Ectodermal cell (in vitro differentiated cells): ENCODE measurements at regions not wholly inside any gene's neighbourhood (a gene's known extent, or its start where the extent isn't known, plus 50 kb on each side); places are given as distances from the start of the nearest gene placed in this dataset.

ENCODE experiments used
- H3K27ac ChIP-seq: 2 replicates; pipeline ENCODE4 v1.7.0; 2013; ENCODE audit warnings: mild to moderate bottlenecking, low read depth, low read length; ENCODE audit not compliant: insufficient read depth, poor library complexity, severe bottlenecking
- H3K27me3 ChIP-seq: 2 replicates; pipeline ENCODE4 v1.7.0; 2013; ENCODE audit warnings: mild to moderate bottlenecking, low read length; ENCODE audit not compliant: insufficient read depth, control insufficient read depth, poor library complexity, severe bottlenecking
- H3K36me3 ChIP-seq: one replicate; pipeline ENCODE4 v1.7.0; 2013; ENCODE audit warnings: low read length; ENCODE audit not compliant: control insufficient read depth, insufficient read depth
- H3K4me1 ChIP-seq: one replicate; pipeline ENCODE4 v1.7.0; 2013; ENCODE audit warnings: low read length; ENCODE audit not compliant: control insufficient read depth, insufficient read depth
- H3K4me3 ChIP-seq: 2 replicates; pipeline ENCODE4 v1.7.0; 2013; ENCODE audit warnings: low read depth, low read length, control low read depth; ENCODE audit not compliant: insufficient read depth
- H3K9me3 ChIP-seq: 2 replicates; pipeline ENCODE4 v1.7.0; 2013; ENCODE audit warnings: mild to moderate bottlenecking, low read length, moderate library complexity; ENCODE audit not compliant: control insufficient read depth
- WGBS, 2 experiments: methylation state at CpG; one replicate each; pipeline ENCODE4 v1.1.7; 2013; ENCODE audit warnings: missing lambda C conversion rate in 2 of 2; 5-methylcytosine and 5-hydroxymethylcytosine counted together

- Histone ChIP-seq H3K9me3 (no peaks in the 10 kb centered on the region), H3K4me3 (peak overlapping the region; percentile 73), H3K36me3 (no peaks in the 10 kb centered on the region), H3K27ac (no peak overlapping the region), H3K4me1 (peaks cover 10% of the 10 kb centered on the region), H3K27me3 (peaks cover 72% of the 10 kb centered on the region)
- WGBS, 2 experiments, result 0 to 1% methylated on average over 58 of the region's 58 CpGs
Measured at GRCh38 chr12:107317751-107318555, 224.6 kb upstream of the CRY1 start.

GRCh38 chr12:107318556-107318805, 225.1 kb upstream of the CRY1 start:
- WGBS, 2 experiments, result 0% methylated on average over 19 of the region's 19 CpGs
- peaks cover 77% of the 10 kb centered on the region for H3K27me3 ChIP-seq
- H3K36me3 ChIP-seq, result no peaks in the 10 kb centered on the region
- H3K27ac ChIP-seq, result no peak overlapping the region
- no peaks in the 10 kb centered on the region for H3K9me3 ChIP-seq
- H3K4me1 ChIP-seq, result peaks cover 10% of the 10 kb centered on the region
- peak overlapping the region; percentile 73 for H3K4me3 ChIP-seq

GRCh38 chr12:107318806-107319532, 225.6 kb upstream of the CRY1 start:
- WGBS, 2 experiments, result 1% methylated on average over 72 of the region's 72 CpGs
- Histone ChIP-seq H3K36me3 (no peaks in the 10 kb centered on the region), H3K9me3 (no peaks in the 10 kb centered on the region), H3K27me3 (peaks cover 79% of the 10 kb centered on the region), H3K27ac (no peak overlapping the region), H3K4me1 (peaks cover 10% of the 10 kb centered on the region), H3K4me3 (peak overlapping the region; percentile 73)

GRCh38 chr12:107319533-107320032, 226.2 kb upstream of the CRY1 start:
- peak overlapping the region; percentile 73 for H3K4me3 ChIP-seq
- peaks cover 10% of the 10 kb centered on the region for H3K4me1 ChIP-seq
- 0% methylated on average over 60 of the region's 60 CpGs for WGBS, 2 experiments
- H3K27me3 ChIP-seq, result peaks cover 74% of the 10 kb centered on the region
- H3K9me3 ChIP-seq, result no peaks in the 10 kb centered on the region
- H3K36me3 ChIP-seq, result no peaks in the 10 kb centered on the region
- H3K27ac ChIP-seq, result no peak overlapping the region

GRCh38 chr12:107320033-107320928, 226.9 kb upstream of the CRY1 start:
- H3K27ac ChIP-seq, result no peak overlapping the region
- H3K27me3 ChIP-seq, result peaks cover 67% of the 10 kb centered on the region
- no peaks in the 10 kb centered on the region for H3K36me3 ChIP-seq
- peak overlapping the region; percentile 73 for H3K4me3 ChIP-seq
- 1% methylated on average over 49 of the region's 49 CpGs for WGBS, 2 experiments
- no peaks in the 10 kb centered on the region for H3K9me3 ChIP-seq
- peaks cover 10% of the 10 kb centered on the region for H3K4me1 ChIP-seq

GRCh38 chr12:107320929-107321631, 227.7 kb upstream of the CRY1 start:
- no peaks in the 10 kb centered on the region for H3K9me3 ChIP-seq
- H3K4me1 ChIP-seq, result peaks cover 10% of the 10 kb centered on the region
- 2% methylated on average over 42 of the region's 42 CpGs for WGBS, 2 experiments
- peak overlapping the region; percentile 73 for H3K4me3 ChIP-seq
- H3K36me3 ChIP-seq, result no peaks in the 10 kb centered on the region
- H3K27me3 ChIP-seq, result peaks cover 59% of the 10 kb centered on the region
- H3K27ac ChIP-seq, result no peak overlapping the region

- Histone ChIP-seq H3K4me3 (no peak overlapping the region), H3K27me3 (peaks cover 54% of the 10 kb centered on the region), H3K36me3 (no peaks in the 10 kb centered on the region), H3K4me1 (peaks cover 10% of the 10 kb centered on the region), H3K27ac (no peak overlapping the region), H3K9me3 (no peaks in the 10 kb centered on the region)
- 80% methylated on average over 1 of the region's 3 CpGs; no CpG with 5 or more reads in 1 of the 2 experiments for WGBS, 2 experiments
Measured at GRCh38 chr12:107322063-107322462, 228.7 kb upstream of the CRY1 start.

GRCh38 chr12:107325075-107325608, 231.8 kb upstream of the CRY1 start:
- 68 to 86% methylated on average over 2 of the region's 2 CpGs for WGBS, 2 experiments
- no peak overlapping the region for H3K27ac ChIP-seq
- no peak overlapping the region for H3K4me3 ChIP-seq
- H3K4me1 ChIP-seq, result peaks cover 18% of the 10 kb centered on the region
- no peaks in the 10 kb centered on the region for H3K36me3 ChIP-seq
- H3K27me3 ChIP-seq, result peaks cover 35% of the 10 kb centered on the region
- H3K9me3 ChIP-seq, result no peaks in the 10 kb centered on the region

- WGBS, 2 experiments, result 48 to 67% methylated on average over 2 of the region's 2 CpGs
Measured at GRCh38 chr12:107326237-107326636, 232.9 kb upstream of the CRY1 start.

More at GRCh38 chr12:107326237-107326636, 232.9 kb upstream of the CRY1 start:
- Histone ChIP-seq H3K36me3 (no peaks in the 10 kb centered on the region), H3K4me1 (peaks cover 20% of the 10 kb centered on the region), H3K27me3 (peaks cover 24% of the 10 kb centered on the region), H3K4me3 (no peak overlapping the region), H3K9me3 (no peaks in the 10 kb centered on the region), H3K27ac (no peak overlapping the region)
